PFSK-1 (cell line): ENCODE measurements at regions not wholly inside any gene's neighbourhood (a gene's known extent, or its start where the extent isn't known, plus 50 kb on each side); places are given as distances from the start of the nearest gene placed in this dataset.

Experiments
- SIN3A ChIP-seq: IDR thresholded peaks from 2 replicates; pipeline ENCODE4 v1.6.1; 2012; ENCODE audit warnings: mild to moderate bottlenecking, low read length, moderate library complexity, borderline replicate concordance; ENCODE audit not compliant: insufficient read depth
- TF ChIP-seq, protein P1 (sequence below), 2 experiments: IDR thresholded peaks; 2 replicates each; pipeline versions ENCODE4 v1.6.1 to v1.8.0; 2011 to 2012; ENCODE audit warnings: low read depth in 2 of 2, low read length in 2 of 2, control low read depth in 1 of 2, inconsistent platforms in 1 of 2, mild to moderate bottlenecking in 1 of 2, moderate library complexity in 1 of 2; ENCODE audit not compliant: insufficient read depth in 1 of 2

DNA sequence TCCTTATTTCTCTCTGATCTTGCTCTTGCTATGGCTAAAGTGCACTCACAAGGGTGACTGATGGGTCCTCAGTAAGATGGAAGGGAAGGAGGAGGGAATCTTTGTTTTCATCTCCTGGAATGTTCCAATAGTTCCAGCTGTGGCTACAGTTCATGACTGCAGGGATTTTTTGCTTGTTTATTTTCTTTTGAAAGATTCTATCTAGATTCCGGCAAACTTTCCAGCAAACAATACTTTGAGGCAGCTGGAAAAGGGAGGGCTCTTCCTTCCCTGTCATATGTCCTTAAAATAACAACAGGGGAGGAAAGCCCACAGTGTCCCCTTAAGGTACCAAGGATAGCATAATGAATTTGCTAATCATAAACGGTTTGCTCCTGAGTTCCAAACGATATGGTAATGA, 111.3 kb upstream of the SLC14A2 start:
- TF ChIP-seq, protein P1, sequence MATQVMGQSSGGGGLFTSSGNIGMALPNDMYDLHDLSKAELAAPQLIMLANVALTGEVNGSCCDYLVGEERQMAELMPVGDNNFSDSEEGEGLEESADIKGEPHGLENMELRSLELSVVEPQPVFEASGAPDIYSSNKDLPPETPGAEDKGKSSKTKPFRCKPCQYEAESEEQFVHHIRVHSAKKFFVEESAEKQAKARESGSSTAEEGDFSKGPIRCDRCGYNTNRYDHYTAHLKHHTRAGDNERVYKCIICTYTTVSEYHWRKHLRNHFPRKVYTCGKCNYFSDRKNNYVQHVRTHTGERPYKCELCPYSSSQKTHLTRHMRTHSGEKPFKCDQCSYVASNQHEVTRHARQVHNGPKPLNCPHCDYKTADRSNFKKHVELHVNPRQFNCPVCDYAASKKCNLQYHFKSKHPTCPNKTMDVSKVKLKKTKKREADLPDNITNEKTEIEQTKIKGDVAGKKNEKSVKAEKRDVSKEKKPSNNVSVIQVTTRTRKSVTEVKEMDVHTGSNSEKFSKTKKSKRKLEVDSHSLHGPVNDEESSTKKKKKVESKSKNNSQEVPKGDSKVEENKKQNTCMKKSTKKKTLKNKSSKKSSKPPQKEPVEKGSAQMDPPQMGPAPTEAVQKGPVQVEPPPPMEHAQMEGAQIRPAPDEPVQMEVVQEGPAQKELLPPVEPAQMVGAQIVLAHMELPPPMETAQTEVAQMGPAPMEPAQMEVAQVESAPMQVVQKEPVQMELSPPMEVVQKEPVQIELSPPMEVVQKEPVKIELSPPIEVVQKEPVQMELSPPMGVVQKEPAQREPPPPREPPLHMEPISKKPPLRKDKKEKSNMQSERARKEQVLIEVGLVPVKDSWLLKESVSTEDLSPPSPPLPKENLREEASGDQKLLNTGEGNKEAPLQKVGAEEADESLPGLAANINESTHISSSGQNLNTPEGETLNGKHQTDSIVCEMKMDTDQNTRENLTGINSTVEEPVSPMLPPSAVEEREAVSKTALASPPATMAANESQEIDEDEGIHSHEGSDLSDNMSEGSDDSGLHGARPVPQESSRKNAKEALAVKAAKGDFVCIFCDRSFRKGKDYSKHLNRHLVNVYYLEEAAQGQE (IDR thresholded peaks at IDR 0.05; ENCODE audit: insufficient read depth in 1 of 2, low read depth in 2 of 2, low read length in 2 of 2) = no peak
- TF ChIP-seq SIN3A = no peak
